GM12878 (cell line): ENCODE measurements at regions not wholly inside any gene's neighbourhood (a gene's known extent, or its start where the extent isn't known, plus 50 kb on each side); places are given as distances from the start of the nearest gene placed in this dataset.

Experiments used
- ATAC-seq: fragments of 200-7000 bp; cut with Tn5 transposase; 3 replicates; pipeline ENCODE4 v1.9.1; 2020; ENCODE audit warnings: mild to moderate bottlenecking, moderate library complexity
- BruUV-seq: library from RNA; stranded (reverse); fragments of 400-500 nt; replicated peaks from 2 replicates; lab custom pipeline; 2021; lab: Mats Ljungman, UMichigan
- CTCF ChIA-PET: fragments of 300-600 bp; sonication (Branson Sonifier 250); formaldehyde crosslinking; extraction: SDS; loops from one replicate; lab custom pipeline; 2021; ENCODE audit warnings: inconsistent platforms; lab: Yijun Ruan, JAX
- POLR2A ChIA-PET: fragments of 350-600 bp; formaldehyde crosslinking; extraction: SDS; loops from one replicate; lab custom pipeline; 2021; ENCODE audit warnings: inconsistent platforms; lab: Charles Lee
- RAD21 ChIA-PET: fragments of 300-600 bp; sonication (Branson Sonifier 250); formaldehyde crosslinking; loops from one replicate; lab custom pipeline; 2023; ENCODE audit warnings: antibody characterized with exemption; ENCODE audit not compliant: unreplicated experiment; lab: Charles Lee
- SMC1A ChIA-PET: fragments of 300-600 bp; sonication (Branson Sonifier 250); formaldehyde crosslinking; loops from one replicate; lab custom pipeline; 2023; ENCODE audit not compliant: unreplicated experiment, uncharacterized antibody; lab: Charles Lee
- DNase-seq: peaks from one replicate; pipeline ENCODE4 v3.0.0-alpha.2; 2011; ENCODE audit warnings: low read depth, low spot score
- FAIRE-seq: peaks from 3 replicates; lab custom pipeline; 2011; peaks lifted over from hg19 to GRCh38; lab: Jason Lieb, UNC
- H2AFZ ChIP-seq: 2 replicates; pipeline ENCODE4 v1.6.0; 2011; ENCODE audit warnings: low read depth, low read length, control low read depth; ENCODE audit not compliant: control insufficient read depth
- H3K27ac ChIP-seq: 2 replicates; pipeline ENCODE4 v1.5.1; 2011; ENCODE audit warnings: control low read depth; ENCODE audit not compliant: control insufficient read depth, insufficient read depth
- H3K27me3 ChIP-seq, 2 experiments: replicated peaks in 1 of 2; 2 replicates each; pipeline versions ENCODE4 v1.6.0 to v1.6.1; 2011; ENCODE audit warnings: low read length in 1 of 2; ENCODE audit not compliant: control insufficient read depth in 2 of 2, insufficient read depth in 2 of 2
- H3K36me3 ChIP-seq, 2 experiments: 2 replicates each; pipeline ENCODE4 v1.5.1; 2011; ENCODE audit warnings: low read length in 1 of 2; ENCODE audit not compliant: control insufficient read depth in 2 of 2, insufficient read depth in 2 of 2
- H3K4me1 ChIP-seq: 2 replicates; pipeline ENCODE4 v1.6.1; 2011; ENCODE audit warnings: mild to moderate bottlenecking, low read length, moderate library complexity, mixed read lengths; ENCODE audit not compliant: control insufficient read depth, insufficient read depth
- H3K4me2 ChIP-seq: 2 replicates; pipeline ENCODE4 v1.6.0; 2011; ENCODE audit warnings: control low read depth; ENCODE audit not compliant: control insufficient read depth, insufficient read depth
- H3K4me3 ChIP-seq: fragments of 200-600 bp; sonication (generic); 2 replicates; pipeline ENCODE4 v1.5.1; 2016
- H3K79me2 ChIP-seq: 2 replicates; pipeline ENCODE4 v1.6.0; 2011; ENCODE audit warnings: low read length; ENCODE audit not compliant: control insufficient read depth, insufficient read depth
- H3K9ac ChIP-seq: 2 replicates; pipeline ENCODE4 v1.8.0; 2011; ENCODE audit warnings: low read length, control low read depth, mixed read lengths; ENCODE audit not compliant: control insufficient read depth, insufficient read depth
- H3K9me3 ChIP-seq: replicated peaks from 3 replicates; pipeline ENCODE4 v1.5.1; 2011; ENCODE audit warnings: mild to moderate bottlenecking, low read length; ENCODE audit not compliant: control insufficient read depth, insufficient read depth
- H4K20me1 ChIP-seq: 2 replicates; pipeline ENCODE4 v1.6.0; 2011; ENCODE audit not compliant: control insufficient read depth, insufficient read depth
- BMI1 ChIP-seq: fragments of 450-650 bp; IDR thresholded peaks from 2 replicates; pipeline ENCODE4 v1.6.1; 2016; ENCODE audit warnings: mild to moderate bottlenecking, moderate library complexity, borderline replicate concordance
- CHD4 ChIP-seq: fragments of 200-600 bp; sonication (generic); IDR thresholded peaks from 2 replicates; pipeline ENCODE4 v1.6.1; 2016; ENCODE audit warnings: mild to moderate bottlenecking
- GABPA ChIP-seq: IDR thresholded peaks from 2 replicates; pipeline ENCODE4 v1.6.1; 2014; ENCODE audit warnings: antibody characterized with exemption, low read depth, mild to moderate bottlenecking, inconsistent platforms
- HDGF ChIP-seq: fragments of 450-650 bp; IDR thresholded peaks from 2 replicates; pipeline ENCODE4 v1.6.1; 2016; ENCODE audit warnings: antibody characterized with exemption
- IKZF1 ChIP-seq: fragments of 450-650 bp; conservative IDR thresholded peaks from 2 replicates; pipeline ENCODE4 v1.6.1; 2017; ENCODE audit warnings: antibody characterized with exemption, mild to moderate bottlenecking
- JUND ChIP-seq: IDR thresholded peaks from 2 replicates; pipeline ENCODE4 v1.6.1; 2012; ENCODE audit warnings: low read depth, mild to moderate bottlenecking, low read length, improper control_type of control experiment, moderate library complexity
- KAT2A ChIP-seq: conservative IDR thresholded peaks from 2 replicates; pipeline ENCODE4 v1.6.1; 2011; ENCODE audit warnings: low read depth, low read length; ENCODE audit not compliant: control insufficient read depth
- MYC ChIP-seq: IDR thresholded peaks from 2 replicates; pipeline ENCODE4 v1.6.1; 2011; ENCODE audit warnings: mild to moderate bottlenecking, low read length, moderate library complexity, inconsistent platforms; ENCODE audit not compliant: insufficient read depth, insufficient replicate concordance, insufficient read length, severe bottlenecking
- NFIC ChIP-seq: IDR thresholded peaks from 2 replicates; pipeline ENCODE4 v1.6.1; 2012; ENCODE audit warnings: low read depth, mild to moderate bottlenecking, inconsistent platforms, low read length, moderate library complexity
- PBX3 ChIP-seq: IDR thresholded peaks from 2 replicates; pipeline ENCODE4 v1.6.1; 2011; ENCODE audit warnings: mild to moderate bottlenecking, low read depth, low read length, moderate library complexity; ENCODE audit not compliant: insufficient replicate concordance
- RAD51 ChIP-seq: fragments of 450-650 bp; IDR thresholded peaks from 2 replicates; pipeline ENCODE4 v1.6.1; 2016; ENCODE audit warnings: moderate library complexity, mild to moderate bottlenecking, inconsistent platforms
- RCOR1 ChIP-seq: conservative IDR thresholded peaks from 2 replicates; pipeline ENCODE4 v1.6.1; 2012; ENCODE audit warnings: low read depth, low read length, improper control_type of control experiment
- RELA ChIP-seq: fragments of 450-650 bp; IDR thresholded peaks from 2 replicates; pipeline ENCODE4 v1.8.0; 2014; ENCODE audit warnings: borderline replicate concordance; ENCODE audit not compliant: partially characterized antibody
- SIN3A ChIP-seq: IDR thresholded peaks from 2 replicates; pipeline ENCODE4 v1.6.1; 2012; ENCODE audit warnings: low read depth, low read length, improper control_type of control experiment
- USF2 ChIP-seq: IDR thresholded peaks from 2 replicates; pipeline ENCODE4 v1.6.1; 2011; ENCODE audit warnings: low read depth, low read length, improper control_type of control experiment, borderline replicate concordance
- YBX1 ChIP-seq: fragments of 450-650 bp; IDR thresholded peaks from 2 replicates; pipeline ENCODE4 v1.6.1; 2016; ENCODE audit warnings: antibody characterized with exemption
- YY1 ChIP-seq: IDR thresholded peaks from 2 replicates; pipeline ENCODE4 v1.6.1; 2011; ENCODE audit warnings: low read depth, mild to moderate bottlenecking, low read length
- ZNF207 ChIP-seq: fragments of 450-650 bp; IDR thresholded peaks from 2 replicates; pipeline ENCODE4 v1.6.1; 2014; ENCODE audit warnings: antibody characterized with exemption, mild to moderate bottlenecking, borderline replicate concordance
- WGBS: methylation state at CpG from one replicate; pipeline ENCODE4 v1.1.6; 2016; ENCODE audit warnings: low lambda C conversion rate; ENCODE audit not compliant: insufficient replicate concordance, insufficient coverage; ENCODE audit errors: missing lambda C conversion rate; 5-methylcytosine and 5-hydroxymethylcytosine counted together
- in situ Hi-C: fragments of 300-500 bp; cut with MboI; formaldehyde crosslinking; loops from 9 replicates; pipeline ENCODE4 v1.14.3; 2018; ENCODE audit warnings: mixed read lengths
- intact Hi-C: fragments of 100-400 bp; cut with micrococcal nuclease; formaldehyde crosslinking; loops from one replicate; pipeline ENCODE4 v1.14.2; 2022; ENCODE audit not compliant: unreplicated experiment

- TF ChIP-seq PBX3, result no peak
- no peak for TF ChIP-seq SIN3A
Measured at GRCh38 chr18:43650426-43650825, 373.1 kb upstream of the SYT4 start (continued).

- H3K36me3 ChIP-seq, result no peaks in the 10 kb centered on the region
- DNase-seq (no peak), FAIRE-seq (no peak), ATAC-seq (no peak)
- intact Hi-C loops (no loop called here), in situ Hi-C loops (no loop called here)
- no peak overlapping the region for H3K9ac ChIP-seq
- ChIA-PET CTCF (no interaction called here), RAD21 (no interaction called here), SMC1A (no interaction called here), POLR2A (no interaction called here)
- 0% methylated on average over 2 of the region's 2 CpGs for WGBS
- no peaks in the 10 kb centered on the region for H3K4me1 ChIP-seq
- no peaks in the 10 kb centered on the region for H3K9me3 ChIP-seq
- H4K20me1 ChIP-seq, result no peaks in the 10 kb centered on the region
- no peak overlapping the region for H3K4me3 ChIP-seq
- no peaks in the 10 kb centered on the region for H3K27me3 ChIP-seq
- TF ChIP-seq BMI1 (no peak), USF2 (no peak), JUND (no peak), YBX1 (no peak), ZNF207 (no peak), GABPA (no peak), CHD4 (no peak), RELA (no peak), YY1 (no peak), RCOR1 (no peak), HDGF (no peak), RAD51 (no peak), KAT2A (no peak), MYC (no peak), IKZF1 (no peak), NFIC (no peak)
- no peak overlapping the region for H3K4me2 ChIP-seq
- no TSS peak for BruUV-seq
- H2AFZ ChIP-seq, result no peak overlapping the region
- no peak overlapping the region for H3K27ac ChIP-seq
- no peaks in the 10 kb centered on the region for H3K79me2 ChIP-seq
Measured at GRCh38 chr18:43651057-43651456, 373.8 kb upstream of the SYT4 start.
